B cell (primary cell): ENCODE measurements at regions not wholly inside any gene's neighbourhood (a gene's known extent, or its start where the extent isn't known, plus 50 kb on each side); places are given as distances from the start of the nearest gene placed in this dataset.

Experiments used
- ATAC-seq: fragments of 200-7000 bp; cut with Tn5 transposase; one replicate; pipeline ENCODE4 v1.10.0; 2021; ENCODE audit warnings: low read depth, mild to moderate bottlenecking, moderate number of reproducible peaks, moderate library complexity
- CTCF ChIA-PET: fragments of 350-600 bp; sonication (Branson Sonifier 250); formaldehyde crosslinking; loops from one replicate; lab custom pipeline; 2021; ENCODE audit warnings: antibody characterized with exemption, inconsistent platforms; lab: Charles Lee
- POLR2A ChIA-PET: fragments of 350-600 bp; sonication (Branson Sonifier 250); formaldehyde crosslinking; loops from one replicate; lab custom pipeline; 2021; ENCODE audit warnings: antibody characterized with exemption; lab: Charles Lee
- DNase-seq: peaks from one replicate; pipeline ENCODE4 v3.0.0; 2013
- H2AFZ ChIP-seq: 2 replicates; pipeline ENCODE4 v1.6.1; 2012; ENCODE audit warnings: mild to moderate bottlenecking, low read depth, low read length; ENCODE audit not compliant: insufficient read depth, poor library complexity, severe bottlenecking
- H3K27ac ChIP-seq, 2 donors: 1 replicate in 1 of 2; 2 replicates in 1 of 2; pipeline ENCODE4 v1.5.1; 2012 to 2013; ENCODE audit warnings: low read length in 2 of 2, mild to moderate bottlenecking in 2 of 2, moderate library complexity in 1 of 2
- H3K27me3 ChIP-seq, 4 experiments: fragments of 200-600 bp in 1 of 4; sonication (generic) in 1 of 4; replicated peaks in 1 of 4; 1 replicate in 2 of 4; 2 replicates in 2 of 4; pipeline versions ENCODE4 v1.6.1 to v1.7.0; 2013 to 2016; ENCODE audit warnings: low read length in 3 of 4, mild to moderate bottlenecking in 2 of 4, mixed read lengths in 1 of 4, moderate library complexity in 1 of 4; ENCODE audit not compliant: insufficient read depth in 4 of 4, control insufficient read depth in 3 of 4; ENCODE audit errors: control extremely low read depth in 1 of 4
- H3K36me3 ChIP-seq, 2 experiments: replicated peaks in 1 of 2; 1 replicate in 1 of 2; 2 replicates in 1 of 2; pipeline versions ENCODE4 v1.6.1 to v1.7.1; 2013; ENCODE audit warnings: low read length in 1 of 2; ENCODE audit not compliant: insufficient read depth in 2 of 2, control insufficient read depth in 1 of 2; ENCODE audit errors: control extremely low read depth in 1 of 2, extremely low read depth in 1 of 2
- H3K4me1 ChIP-seq, 2 donors: fragments of 200-600 bp in 1 of 2; sonication (generic) in 1 of 2; 1 replicate in 1 of 2; 2 replicates in 1 of 2; pipeline versions ENCODE4 v1.5.1 to v1.6.1; 2013 to 2017; ENCODE audit warnings: low read length in 2 of 2; ENCODE audit not compliant: control insufficient read depth in 2 of 2, insufficient read depth in 2 of 2
- H3K4me2 ChIP-seq: replicated peaks from 2 replicates; pipeline ENCODE3; 2012; ENCODE audit warnings: mild to moderate bottlenecking, low read depth, low read length; ENCODE audit not compliant: poor library complexity, severe bottlenecking
- H3K4me3 ChIP-seq, 5 experiments: fragments of 200-600 bp in 1 of 5; sonication (generic) in 1 of 5; 1 replicate in 3 of 5; 2 replicates in 2 of 5; pipeline versions ENCODE4 v1.5.1 to v1.7.0; 2011 to 2016; ENCODE audit warnings: low read length in 4 of 5, mild to moderate bottlenecking in 4 of 5, low read depth in 2 of 5, control low read depth in 1 of 5, moderate library complexity in 1 of 5; ENCODE audit not compliant: insufficient read depth in 1 of 5; ENCODE audit errors: control extremely low read depth in 1 of 5, extremely low read depth in 1 of 5
- H3K79me2 ChIP-seq: fragments of 200-600 bp; sonication (generic); one replicate; pipeline ENCODE4 v1.6.0; 2016; ENCODE audit warnings: low read length; ENCODE audit not compliant: control insufficient read depth, insufficient read depth
- H3K9ac ChIP-seq: fragments of 200-600 bp; sonication (generic); 2 replicates; pipeline ENCODE4 v1.6.1; 2017; ENCODE audit warnings: mild to moderate bottlenecking, low read length, moderate library complexity
- H3K9me3 ChIP-seq, 3 donors: one replicate each; pipeline versions ENCODE4 v1.6.1 to v1.7.1; 2013; ENCODE audit warnings: low read length in 2 of 3; ENCODE audit not compliant: control insufficient read depth in 2 of 3, insufficient read depth in 1 of 3; ENCODE audit errors: control extremely low read depth in 1 of 3
- H4K20me1 ChIP-seq: 2 replicates; pipeline ENCODE4 v1.6.0; 2012; ENCODE audit warnings: mild to moderate bottlenecking, low read length; ENCODE audit not compliant: insufficient read depth, control insufficient read depth, poor library complexity, severe bottlenecking
- H3K27ac Mint-ChIP-seq: one replicate; pipeline ENCODE4 v1.8.0; 2021; ENCODE audit warnings: mixed read lengths
- H3K27me3 Mint-ChIP-seq: one replicate; pipeline ENCODE4 v1.8.0; 2021; ENCODE audit warnings: mixed read lengths
- H3K4me1 Mint-ChIP-seq: one replicate; pipeline ENCODE4 v1.8.0; 2021; ENCODE audit warnings: mixed read lengths
- H3K4me3 Mint-ChIP-seq: one replicate; pipeline ENCODE4 v1.8.0; 2021; ENCODE audit warnings: mixed read lengths
- H3K9me3 Mint-ChIP-seq: one replicate; pipeline ENCODE4 v1.8.0; 2022; ENCODE audit warnings: mixed read lengths; ENCODE audit not compliant: insufficient read depth
- EZH2 ChIP-seq: IDR thresholded peaks from 2 replicates; pipeline ENCODE4 v1.6.1; 2012; ENCODE audit warnings: borderline replicate concordance, low read depth, mild to moderate bottlenecking, moderate library complexity, low read length; ENCODE audit not compliant: insufficient read depth, poor library complexity, severe bottlenecking
- WGBS: methylation state at CpG from one replicate; pipeline ENCODE4 v1.1.5; 2013; ENCODE audit warnings: missing lambda C conversion rate; ENCODE audit not compliant: insufficient coverage; 5-methylcytosine and 5-hydroxymethylcytosine counted together
- intact Hi-C: fragments of 100-400 bp; cut with micrococcal nuclease; formaldehyde crosslinking; loops from one replicate; pipeline ENCODE4 v1.10.0; 2022
- TF ChIP-seq, protein P1 (sequence below): fragments of 200-600 bp; IDR thresholded peaks from one replicate; pipeline ENCODE4 v1.8.0; 2022; ENCODE audit warnings: antibody characterized with exemption, mild to moderate bottlenecking

DNA sequence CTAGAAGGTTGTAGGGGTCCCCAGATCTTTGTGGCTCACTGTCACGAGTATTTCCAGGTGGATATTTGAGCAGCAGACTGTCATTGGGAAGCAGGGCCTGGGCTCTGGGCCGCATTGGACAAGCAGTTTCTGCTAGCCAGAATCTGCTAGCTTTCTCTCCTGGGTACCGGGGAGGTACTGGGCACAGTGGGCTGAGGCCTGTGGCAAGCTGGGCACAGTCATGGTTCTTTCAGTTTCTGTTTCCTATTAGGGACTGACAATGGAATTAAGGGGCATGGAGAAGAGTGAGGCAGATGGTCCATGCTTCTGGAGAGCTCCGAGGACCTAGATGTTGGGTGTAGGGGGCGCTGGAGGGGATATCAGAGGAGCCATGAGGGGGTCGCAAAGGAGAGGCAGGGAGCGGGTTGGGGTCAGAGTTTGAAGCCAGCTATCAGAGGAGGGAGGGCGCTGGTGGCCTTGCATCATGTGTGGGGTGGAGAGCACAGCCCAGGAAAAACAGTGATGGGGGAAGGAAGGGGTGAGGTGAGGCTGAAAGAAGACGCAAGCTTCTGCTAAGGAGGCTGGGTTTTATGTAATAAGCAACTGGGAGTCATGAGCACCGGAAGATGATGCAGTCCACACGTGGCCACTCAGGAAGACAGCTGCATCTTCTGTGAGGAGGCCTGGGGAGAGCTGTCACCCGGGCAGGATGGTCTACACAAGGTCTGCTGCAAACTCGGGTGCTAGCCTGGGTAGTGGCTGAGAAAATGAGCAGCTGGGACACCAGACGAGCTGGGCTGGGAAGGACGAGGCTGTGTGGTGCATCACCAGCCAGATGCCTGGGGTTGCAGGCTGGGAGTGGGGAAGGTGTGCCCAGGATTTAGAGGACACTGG, 72.7 kb downstream of the IER5 start:
- Histone ChIP-seq H3K4me2 (no peak overlapping the region), H3K79me2 (no peaks in the 10 kb centered on the region), H3K36me3 (no peaks in the 10 kb centered on the region), H3K9me3 (peaks cover 3 to 16% (median 5%) of the 10 kb centered on the region in 3 donors), H3K4me3 (no peak overlapping the region), H3K27me3 (peaks cover 0 to 2% (median 0%) of the 10 kb centered on the region in 4 experiments), H4K20me1 (no peaks in the 10 kb centered on the region), H3K27ac (no peak overlapping the region), H3K9ac (no peak overlapping the region), H2AFZ (no peak overlapping the region), H3K4me1 (peaks cover 6 to 15% of the 10 kb centered on the region in 2 donors)
- no peak overlapping the region for H3K27ac Mint-ChIP-seq
- TF ChIP-seq, protein P1, sequence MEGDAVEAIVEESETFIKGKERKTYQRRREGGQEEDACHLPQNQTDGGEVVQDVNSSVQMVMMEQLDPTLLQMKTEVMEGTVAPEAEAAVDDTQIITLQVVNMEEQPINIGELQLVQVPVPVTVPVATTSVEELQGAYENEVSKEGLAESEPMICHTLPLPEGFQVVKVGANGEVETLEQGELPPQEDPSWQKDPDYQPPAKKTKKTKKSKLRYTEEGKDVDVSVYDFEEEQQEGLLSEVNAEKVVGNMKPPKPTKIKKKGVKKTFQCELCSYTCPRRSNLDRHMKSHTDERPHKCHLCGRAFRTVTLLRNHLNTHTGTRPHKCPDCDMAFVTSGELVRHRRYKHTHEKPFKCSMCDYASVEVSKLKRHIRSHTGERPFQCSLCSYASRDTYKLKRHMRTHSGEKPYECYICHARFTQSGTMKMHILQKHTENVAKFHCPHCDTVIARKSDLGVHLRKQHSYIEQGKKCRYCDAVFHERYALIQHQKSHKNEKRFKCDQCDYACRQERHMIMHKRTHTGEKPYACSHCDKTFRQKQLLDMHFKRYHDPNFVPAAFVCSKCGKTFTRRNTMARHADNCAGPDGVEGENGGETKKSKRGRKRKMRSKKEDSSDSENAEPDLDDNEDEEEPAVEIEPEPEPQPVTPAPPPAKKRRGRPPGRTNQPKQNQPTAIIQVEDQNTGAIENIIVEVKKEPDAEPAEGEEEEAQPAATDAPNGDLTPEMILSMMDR = no peak
- no peak for TF ChIP-seq EZH2
- peaks cover 4% of the 10 kb centered on the region for H3K9me3 Mint-ChIP-seq
- DNase-seq (no peak), ATAC-seq (no peak)
- POLR2A ChIA-PET = no interaction called here
- H3K4me3 Mint-ChIP-seq = no peak overlapping the region
- 86% methylated on average over 15 of the region's 15 CpGs for WGBS
- H3K4me1 Mint-ChIP-seq = peaks cover 8% of the 10 kb centered on the region
- CTCF ChIA-PET = interaction anchor here (0.6 to 4.3 kb wide), 4 partner anchors 20 to 899 kb away, joined by 3 to 28 read pairs (median 10); no protein-coding TSS in a partner anchor
- intact Hi-C loops = no loop called here
- H3K27me3 Mint-ChIP-seq = no peaks in the 10 kb centered on the region

DNA sequence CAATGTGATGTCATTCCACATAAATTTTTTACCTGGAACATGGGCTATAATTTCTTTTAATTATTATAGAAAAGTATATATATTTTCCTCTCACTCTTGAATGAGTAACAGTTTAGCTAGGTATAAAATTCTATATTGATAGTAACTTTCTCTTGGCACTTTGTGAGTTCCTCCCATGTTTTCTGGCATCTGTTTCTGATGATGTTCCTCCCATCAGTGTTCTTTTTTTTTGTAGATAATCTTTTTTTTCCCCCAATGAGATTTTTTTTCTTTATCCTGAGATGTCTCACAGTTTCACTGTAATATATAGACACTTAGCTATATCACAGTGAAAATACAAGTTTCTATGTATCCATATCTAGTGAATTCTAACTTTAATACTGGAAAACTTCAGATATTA, 75.2 kb downstream of the IER5 start:
- no peaks in the 10 kb centered on the region for H3K79me2 ChIP-seq
- ATAC-seq = no peak
- no peaks in the 10 kb centered on the region for H3K36me3 ChIP-seq
- no peak for TF ChIP-seq EZH2
- TF ChIP-seq, protein P1 = no peak
- peaks cover 0 to 2% (median 0%) of the 10 kb centered on the region in 4 experiments for H3K27me3 ChIP-seq
- H2AFZ ChIP-seq = no peak overlapping the region
- Mint-ChIP-seq H3K9me3 (peaks cover 4% of the 10 kb centered on the region), H3K4me1 (peaks cover 11% of the 10 kb centered on the region), H3K27ac (no peak overlapping the region), H3K27me3 (no peaks in the 10 kb centered on the region), H3K4me3 (no peak overlapping the region)
- no peaks in the 10 kb centered on the region for H4K20me1 ChIP-seq
- CTCF ChIA-PET = interaction anchor here (0.7 to 5.1 kb wide), 8 partner anchors 12 to 1238 kb away, joined by 3 to 67 read pairs (median 10); no protein-coding TSS in a partner anchor
- no peak overlapping the region for H3K4me2 ChIP-seq
- H3K4me1 ChIP-seq = peaks cover 8 to 19% of the 10 kb centered on the region in 2 donors
- H3K9ac ChIP-seq = no peak overlapping the region
- no peak overlapping the region for H3K27ac ChIP-seq
- DNase-seq = no peak
- intact Hi-C loops = no loop called here
- H3K4me3 ChIP-seq = no peak overlapping the region
- POLR2A ChIA-PET = interaction anchor here (0.8 kb wide), 1 partner anchor 22 kb away, joined by 3 read pairs; no protein-coding TSS in a partner anchor
- peaks cover 3 to 16% (median 5%) of the 10 kb centered on the region in 3 donors for H3K9me3 ChIP-seq
